ENCODE measurements at regions not wholly inside any gene's neighbourhood (a gene's known extent, or its start where the extent isn't known, plus 50 kb on each side); places are given as distances from the start of the nearest gene placed in this dataset.

DNA sequence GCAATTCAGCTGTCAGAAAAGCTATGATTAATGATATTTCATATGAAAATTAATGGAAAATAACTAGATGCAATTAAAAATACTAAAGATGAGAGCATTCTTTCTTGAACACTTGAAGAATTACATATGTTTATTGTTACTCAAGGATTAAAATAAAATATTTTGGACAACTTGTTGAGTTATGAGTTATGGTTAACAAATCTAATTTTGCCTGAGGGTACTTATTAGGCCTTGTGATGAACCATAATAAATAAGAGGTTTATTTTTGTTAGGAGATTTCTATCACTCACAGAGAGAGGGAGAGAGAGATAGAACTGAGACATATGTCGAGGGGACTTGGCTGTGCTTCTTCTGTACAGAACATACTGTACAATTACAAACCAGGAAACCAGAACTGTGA, 183.7 kb downstream of the ISL1 start:
- no peak overlapping the region for H3K27ac ChIP-seq
- H3K36me3 ChIP-seq, result no peaks in the 10 kb centered on the region
- no peaks in the 10 kb centered on the region for H3K4me1 ChIP-seq
- H3K4me3 ChIP-seq, result no peak overlapping the region
- H3K27me3 ChIP-seq, result no peaks in the 10 kb centered on the region
- TF ChIP-seq POLR2A (IDR thresholded peaks at IDR 0.05), result no peak
- no peak for TF ChIP-seq POLR2AphosphoS5 (IDR thresholded peaks at IDR 0.05; ENCODE audit: insufficient read depth in 1 of 2, low read depth in 1 of 2)
- TF ChIP-seq, protein P1, sequence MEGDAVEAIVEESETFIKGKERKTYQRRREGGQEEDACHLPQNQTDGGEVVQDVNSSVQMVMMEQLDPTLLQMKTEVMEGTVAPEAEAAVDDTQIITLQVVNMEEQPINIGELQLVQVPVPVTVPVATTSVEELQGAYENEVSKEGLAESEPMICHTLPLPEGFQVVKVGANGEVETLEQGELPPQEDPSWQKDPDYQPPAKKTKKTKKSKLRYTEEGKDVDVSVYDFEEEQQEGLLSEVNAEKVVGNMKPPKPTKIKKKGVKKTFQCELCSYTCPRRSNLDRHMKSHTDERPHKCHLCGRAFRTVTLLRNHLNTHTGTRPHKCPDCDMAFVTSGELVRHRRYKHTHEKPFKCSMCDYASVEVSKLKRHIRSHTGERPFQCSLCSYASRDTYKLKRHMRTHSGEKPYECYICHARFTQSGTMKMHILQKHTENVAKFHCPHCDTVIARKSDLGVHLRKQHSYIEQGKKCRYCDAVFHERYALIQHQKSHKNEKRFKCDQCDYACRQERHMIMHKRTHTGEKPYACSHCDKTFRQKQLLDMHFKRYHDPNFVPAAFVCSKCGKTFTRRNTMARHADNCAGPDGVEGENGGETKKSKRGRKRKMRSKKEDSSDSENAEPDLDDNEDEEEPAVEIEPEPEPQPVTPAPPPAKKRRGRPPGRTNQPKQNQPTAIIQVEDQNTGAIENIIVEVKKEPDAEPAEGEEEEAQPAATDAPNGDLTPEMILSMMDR (IDR thresholded peaks at IDR 0.05), result no peak
- no peak for DNase-seq (ENCODE audit: extremely low spot score in 2 of 2)
- no peaks in the 10 kb centered on the region for H3K9me3 ChIP-seq
- intact Hi-C loops (cut with DNase I), result no loop called here

DNA sequence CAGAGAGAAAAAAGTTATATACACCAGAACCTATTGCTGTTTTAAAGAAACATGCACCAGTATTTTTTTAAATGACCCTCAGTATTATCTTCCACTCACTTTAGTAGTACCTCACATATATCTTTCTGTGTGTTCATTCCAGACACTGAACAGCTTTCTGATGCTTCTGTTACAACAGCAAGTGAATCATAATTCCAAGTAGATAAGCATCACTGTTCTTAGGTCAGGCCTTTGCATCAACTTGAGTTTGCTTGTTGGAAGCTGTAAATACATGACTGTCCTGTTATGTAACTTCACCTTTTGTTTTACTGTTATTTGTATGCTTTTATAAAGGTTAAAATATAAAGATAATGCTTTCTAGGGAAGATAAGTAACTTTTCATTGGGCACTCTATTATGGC, 184.4 kb downstream of the ISL1 start:
- TF ChIP-seq, protein P1 (IDR thresholded peaks at IDR 0.05), result no peak
- TF ChIP-seq POLR2AphosphoS5 (IDR thresholded peaks at IDR 0.05; ENCODE audit: insufficient read depth in 1 of 2, low read depth in 1 of 2) (no peak), POLR2A (IDR thresholded peaks at IDR 0.05) (no peak)
- Histone ChIP-seq H3K36me3 (no peaks in the 10 kb centered on the region), H3K4me3 (no peak overlapping the region), H3K4me1 (no peaks in the 10 kb centered on the region), H3K27me3 (no peaks in the 10 kb centered on the region), H3K9me3 (no peaks in the 10 kb centered on the region), H3K27ac (no peak overlapping the region)
- intact Hi-C loops (cut with DNase I), result no loop called here
- no peak for DNase-seq (ENCODE audit: extremely low spot score in 2 of 2)

DNA sequence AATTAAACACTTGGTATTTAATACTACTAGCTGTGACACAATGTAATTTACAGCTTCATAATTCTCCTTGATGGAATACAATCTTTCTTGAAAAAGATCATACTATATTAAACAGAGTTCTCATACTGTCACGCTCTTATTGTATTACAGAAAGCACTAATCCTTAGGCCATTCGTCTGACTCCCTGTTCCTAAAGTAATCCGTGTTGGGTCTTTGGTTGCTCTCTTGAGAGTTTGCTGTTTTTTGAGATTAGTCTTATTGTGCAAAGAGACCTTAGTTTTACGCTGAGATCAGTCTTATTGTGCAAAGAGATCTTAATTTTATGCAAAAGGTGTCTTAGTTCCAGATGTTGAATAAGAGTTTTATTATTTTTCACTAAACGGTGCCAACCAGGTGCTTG, 190.6 kb downstream of the ISL1 start:
- no peak for DNase-seq (ENCODE audit: extremely low spot score in 2 of 2)
- H3K4me1 ChIP-seq, result no peaks in the 10 kb centered on the region
- TF ChIP-seq POLR2AphosphoS5 (IDR thresholded peaks at IDR 0.05; ENCODE audit: insufficient read depth in 1 of 2, low read depth in 1 of 2) (no peak), POLR2A (IDR thresholded peaks at IDR 0.05) (no peak)
- TF ChIP-seq, protein P1 (IDR thresholded peaks at IDR 0.05), result no peak
- no peaks in the 10 kb centered on the region for H3K36me3 ChIP-seq
- H3K27me3 ChIP-seq, result no peaks in the 10 kb centered on the region
- no peaks in the 10 kb centered on the region for H3K9me3 ChIP-seq
- intact Hi-C loops (cut with DNase I), result no loop called here
- H3K27ac ChIP-seq, result no peak overlapping the region
- H3K4me3 ChIP-seq, result no peak overlapping the region

DNA sequence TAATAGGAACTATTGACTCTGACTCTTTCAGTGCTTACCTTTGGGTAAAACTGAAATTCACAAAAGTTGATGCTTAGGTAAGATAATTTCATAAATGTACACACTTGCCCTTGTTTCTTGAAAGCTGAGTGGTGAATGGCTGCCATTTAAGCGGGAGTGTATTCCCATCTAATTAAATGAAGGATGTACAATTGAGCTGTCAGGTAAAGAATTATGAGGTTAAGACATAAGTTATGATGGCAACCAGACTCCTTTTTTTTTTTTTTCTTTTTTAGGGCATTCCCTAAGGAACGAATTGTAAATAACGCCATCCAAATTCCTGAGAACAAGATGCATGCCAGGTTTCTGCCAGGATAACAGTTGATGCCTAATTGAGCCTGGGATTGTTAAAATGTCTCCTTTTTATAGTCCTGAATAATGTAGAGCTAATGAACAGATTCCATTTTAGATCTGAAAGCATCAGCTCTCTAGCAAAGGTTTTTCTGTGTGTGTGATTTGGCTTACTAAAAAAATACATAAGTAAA, 199.7 kb downstream of the ISL1 start:
- no peak for DNase-seq (ENCODE audit: extremely low spot score in 2 of 2)
- TF ChIP-seq POLR2AphosphoS5 (IDR thresholded peaks at IDR 0.05; ENCODE audit: insufficient read depth in 1 of 2, low read depth in 1 of 2), result no peak
- TF ChIP-seq, protein P1 (IDR thresholded peaks at IDR 0.05), result no peak
- no peak for TF ChIP-seq POLR2A (IDR thresholded peaks at IDR 0.05)
- Histone ChIP-seq H3K27ac (no peak overlapping the region), H3K4me3 (no peak overlapping the region), H3K9me3 (no peaks in the 10 kb centered on the region), H3K27me3 (no peaks in the 10 kb centered on the region), H3K36me3 (no peaks in the 10 kb centered on the region), H3K4me1 (no peaks in the 10 kb centered on the region)
- intact Hi-C loops (cut with DNase I), result no loop called here

DNA sequence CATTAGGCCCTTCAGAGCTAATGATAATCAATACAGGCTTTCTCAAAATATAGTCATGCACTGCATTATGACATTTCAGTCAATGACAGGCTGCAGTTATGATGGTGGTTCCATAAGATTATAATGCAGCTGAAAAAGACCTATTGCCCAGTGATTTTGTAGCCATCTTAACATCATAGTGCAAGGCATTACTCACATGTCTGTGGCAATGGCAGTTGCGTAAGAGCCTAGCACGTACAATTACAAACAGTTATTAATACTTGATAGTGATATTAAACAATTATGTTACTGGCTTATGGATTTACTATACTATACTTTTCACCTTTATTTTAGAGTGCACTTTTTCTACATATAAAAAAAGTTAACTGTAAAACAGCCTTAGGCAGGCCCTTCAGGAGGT, 214.8 kb downstream of the ISL1 start:
- intact Hi-C loops (cut with DNase I), result no loop called here
- Histone ChIP-seq H3K4me1 (no peaks in the 10 kb centered on the region), H3K27ac (no peak overlapping the region), H3K9me3 (no peaks in the 10 kb centered on the region), H3K27me3 (no peaks in the 10 kb centered on the region), H3K4me3 (no peak overlapping the region), H3K36me3 (no peaks in the 10 kb centered on the region)
- TF ChIP-seq POLR2A (IDR thresholded peaks at IDR 0.05), result no peak
- TF ChIP-seq POLR2AphosphoS5 (IDR thresholded peaks at IDR 0.05; ENCODE audit: insufficient read depth in 1 of 2, low read depth in 1 of 2), result no peak
- TF ChIP-seq, protein P1 (IDR thresholded peaks at IDR 0.05), result no peak
- no peak for DNase-seq (ENCODE audit: extremely low spot score in 2 of 2)
